ENCODE measurements at regions not wholly inside any gene's neighbourhood (a gene's known extent, or its start where the extent isn't known, plus 50 kb on each side); places are given as distances from the start of the nearest gene placed in this dataset.

DNA sequence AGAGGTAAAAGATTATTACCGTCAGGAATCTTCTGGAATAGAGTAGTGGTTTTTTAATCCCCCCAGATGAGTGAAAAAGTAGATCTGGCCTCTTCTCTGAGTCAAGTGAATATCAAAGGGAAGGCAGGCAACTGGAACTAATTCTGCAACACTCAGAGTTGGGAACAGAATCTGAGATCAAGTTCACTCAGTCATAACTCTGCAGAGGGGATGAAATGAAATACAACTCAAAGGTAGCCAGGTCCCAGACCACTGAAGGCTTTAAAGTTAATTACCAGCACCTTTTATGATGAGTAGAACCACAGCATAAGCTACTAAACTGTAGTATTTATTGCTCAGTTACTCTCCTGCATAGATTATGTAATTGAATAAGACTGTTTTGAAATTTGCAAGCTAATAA, 455.6 kb upstream of the AKR1E2 start:
- WGBS, result 65% methylated on average over 1 of the region's 1 CpG
- H3K9me3 ChIP-seq (ENCODE audit: control insufficient read depth in 4 of 4, low read length in 3 of 4), result peaks cover 0 to 4% (median 0%) of the 10 kb centered on the region in 4 donors
- DNase-seq (ENCODE audit: low spot score), result no peak

DNA sequence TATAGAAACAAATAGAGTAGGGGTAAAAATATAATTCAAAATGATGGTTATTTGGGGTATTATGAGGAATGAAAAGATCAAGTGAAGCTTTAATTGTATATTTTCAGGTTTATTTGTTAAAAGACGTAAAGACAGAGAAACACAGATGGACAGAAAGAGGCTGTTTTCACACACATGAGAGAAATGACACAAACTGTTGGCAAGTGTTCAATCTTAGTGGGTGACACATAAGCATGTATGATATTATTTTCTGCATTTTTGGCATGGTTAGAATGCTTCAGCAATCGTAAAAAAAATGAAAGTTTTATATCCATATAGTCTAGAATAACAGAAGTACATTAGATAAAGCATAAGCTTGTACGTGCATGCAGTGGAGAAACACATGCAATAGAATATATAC, 464.4 kb upstream of the AKR1E2 start:
- Histone ChIP-seq H3K4me1 (ENCODE audit: control insufficient read depth in 4 of 4, insufficient read depth in 4 of 4, low read length in 3 of 4) (no peaks in the 10 kb centered on the region), H3K4me3 (ENCODE audit: low read depth in 1 of 3, low read length in 3 of 3) (no peak overlapping the region), H3K9me3 (ENCODE audit: control insufficient read depth in 4 of 4, low read length in 3 of 4) (no peaks in the 10 kb centered on the region), H3K27me3 (ENCODE audit: control insufficient read depth in 4 of 4, insufficient read depth in 4 of 4, low read length in 3 of 4) (no peaks in the 10 kb centered on the region), H3K36me3 (ENCODE audit: control insufficient read depth in 4 of 4, insufficient read depth in 3 of 4, low read depth in 1 of 4, low read length in 3 of 4) (no peaks in the 10 kb centered on the region), H3K27ac (ENCODE audit: low read depth in 1 of 2, low read length in 2 of 2) (no peak overlapping the region), H3K9ac (ENCODE audit: low read depth in 1 of 2, low read length in 2 of 2) (no peak overlapping the region)
- 76% methylated on average over 3 of the region's 3 CpGs for WGBS
- no peak for DNase-seq (ENCODE audit: low spot score)
- no peak for TF ChIP-seq HNF4A (conservative IDR thresholded peaks at IDR 0.05)

More for the DNA sequence above, 455.6 kb upstream of the AKR1E2 start:
- Histone ChIP-seq H3K9ac (ENCODE audit: low read depth in 1 of 2, low read length in 2 of 2) (no peak overlapping the region), H3K4me1 (ENCODE audit: control insufficient read depth in 4 of 4, insufficient read depth in 4 of 4, low read length in 3 of 4) (no peaks in the 10 kb centered on the region), H3K4me3 (ENCODE audit: low read depth in 1 of 3, low read length in 3 of 3) (no peak overlapping the region), H3K27me3 (ENCODE audit: control insufficient read depth in 4 of 4, insufficient read depth in 4 of 4, low read length in 3 of 4) (no peaks in the 10 kb centered on the region), H3K36me3 (ENCODE audit: control insufficient read depth in 4 of 4, insufficient read depth in 3 of 4, low read depth in 1 of 4, low read length in 3 of 4) (no peaks in the 10 kb centered on the region), H3K27ac (ENCODE audit: low read depth in 1 of 2, low read length in 2 of 2) (no peak overlapping the region)
- TF ChIP-seq, protein P1, sequence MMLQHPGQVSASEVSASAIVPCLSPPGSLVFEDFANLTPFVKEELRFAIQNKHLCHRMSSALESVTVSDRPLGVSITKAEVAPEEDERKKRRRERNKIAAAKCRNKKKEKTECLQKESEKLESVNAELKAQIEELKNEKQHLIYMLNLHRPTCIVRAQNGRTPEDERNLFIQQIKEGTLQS (IDR thresholded peaks at IDR 0.05), result no peak
- TF ChIP-seq SP1 (IDR thresholded peaks at IDR 0.05) (no peak), RXRA (IDR thresholded peaks at IDR 0.05) (no peak), HNF4G (IDR thresholded peaks at IDR 0.05) (no peak), HNF4A (conservative IDR thresholded peaks at IDR 0.05) (no peak), RAD21 (IDR thresholded peaks at IDR 0.05) (no peak), JUND (IDR thresholded peaks at IDR 0.05) (no peak)
- TF ChIP-seq, protein P2, sequence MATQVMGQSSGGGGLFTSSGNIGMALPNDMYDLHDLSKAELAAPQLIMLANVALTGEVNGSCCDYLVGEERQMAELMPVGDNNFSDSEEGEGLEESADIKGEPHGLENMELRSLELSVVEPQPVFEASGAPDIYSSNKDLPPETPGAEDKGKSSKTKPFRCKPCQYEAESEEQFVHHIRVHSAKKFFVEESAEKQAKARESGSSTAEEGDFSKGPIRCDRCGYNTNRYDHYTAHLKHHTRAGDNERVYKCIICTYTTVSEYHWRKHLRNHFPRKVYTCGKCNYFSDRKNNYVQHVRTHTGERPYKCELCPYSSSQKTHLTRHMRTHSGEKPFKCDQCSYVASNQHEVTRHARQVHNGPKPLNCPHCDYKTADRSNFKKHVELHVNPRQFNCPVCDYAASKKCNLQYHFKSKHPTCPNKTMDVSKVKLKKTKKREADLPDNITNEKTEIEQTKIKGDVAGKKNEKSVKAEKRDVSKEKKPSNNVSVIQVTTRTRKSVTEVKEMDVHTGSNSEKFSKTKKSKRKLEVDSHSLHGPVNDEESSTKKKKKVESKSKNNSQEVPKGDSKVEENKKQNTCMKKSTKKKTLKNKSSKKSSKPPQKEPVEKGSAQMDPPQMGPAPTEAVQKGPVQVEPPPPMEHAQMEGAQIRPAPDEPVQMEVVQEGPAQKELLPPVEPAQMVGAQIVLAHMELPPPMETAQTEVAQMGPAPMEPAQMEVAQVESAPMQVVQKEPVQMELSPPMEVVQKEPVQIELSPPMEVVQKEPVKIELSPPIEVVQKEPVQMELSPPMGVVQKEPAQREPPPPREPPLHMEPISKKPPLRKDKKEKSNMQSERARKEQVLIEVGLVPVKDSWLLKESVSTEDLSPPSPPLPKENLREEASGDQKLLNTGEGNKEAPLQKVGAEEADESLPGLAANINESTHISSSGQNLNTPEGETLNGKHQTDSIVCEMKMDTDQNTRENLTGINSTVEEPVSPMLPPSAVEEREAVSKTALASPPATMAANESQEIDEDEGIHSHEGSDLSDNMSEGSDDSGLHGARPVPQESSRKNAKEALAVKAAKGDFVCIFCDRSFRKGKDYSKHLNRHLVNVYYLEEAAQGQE (IDR thresholded peaks at IDR 0.05), result no peak
- TF ChIP-seq, protein P3, sequence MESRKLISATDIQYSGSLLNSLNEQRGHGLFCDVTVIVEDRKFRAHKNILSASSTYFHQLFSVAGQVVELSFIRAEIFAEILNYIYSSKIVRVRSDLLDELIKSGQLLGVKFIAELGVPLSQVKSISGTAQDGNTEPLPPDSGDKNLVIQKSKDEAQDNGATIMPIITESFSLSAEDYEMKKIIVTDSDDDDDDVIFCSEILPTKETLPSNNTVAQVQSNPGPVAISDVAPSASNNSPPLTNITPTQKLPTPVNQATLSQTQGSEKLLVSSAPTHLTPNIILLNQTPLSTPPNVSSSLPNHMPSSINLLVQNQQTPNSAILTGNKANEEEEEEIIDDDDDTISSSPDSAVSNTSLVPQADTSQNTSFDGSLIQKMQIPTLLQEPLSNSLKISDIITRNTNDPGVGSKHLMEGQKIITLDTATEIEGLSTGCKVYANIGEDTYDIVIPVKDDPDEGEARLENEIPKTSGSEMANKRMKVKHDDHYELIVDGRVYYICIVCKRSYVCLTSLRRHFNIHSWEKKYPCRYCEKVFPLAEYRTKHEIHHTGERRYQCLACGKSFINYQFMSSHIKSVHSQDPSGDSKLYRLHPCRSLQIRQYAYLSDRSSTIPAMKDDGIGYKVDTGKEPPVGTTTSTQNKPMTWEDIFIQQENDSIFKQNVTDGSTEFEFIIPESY (IDR thresholded peaks at IDR 0.05), result no peak
- TF ChIP-seq, protein P4, sequence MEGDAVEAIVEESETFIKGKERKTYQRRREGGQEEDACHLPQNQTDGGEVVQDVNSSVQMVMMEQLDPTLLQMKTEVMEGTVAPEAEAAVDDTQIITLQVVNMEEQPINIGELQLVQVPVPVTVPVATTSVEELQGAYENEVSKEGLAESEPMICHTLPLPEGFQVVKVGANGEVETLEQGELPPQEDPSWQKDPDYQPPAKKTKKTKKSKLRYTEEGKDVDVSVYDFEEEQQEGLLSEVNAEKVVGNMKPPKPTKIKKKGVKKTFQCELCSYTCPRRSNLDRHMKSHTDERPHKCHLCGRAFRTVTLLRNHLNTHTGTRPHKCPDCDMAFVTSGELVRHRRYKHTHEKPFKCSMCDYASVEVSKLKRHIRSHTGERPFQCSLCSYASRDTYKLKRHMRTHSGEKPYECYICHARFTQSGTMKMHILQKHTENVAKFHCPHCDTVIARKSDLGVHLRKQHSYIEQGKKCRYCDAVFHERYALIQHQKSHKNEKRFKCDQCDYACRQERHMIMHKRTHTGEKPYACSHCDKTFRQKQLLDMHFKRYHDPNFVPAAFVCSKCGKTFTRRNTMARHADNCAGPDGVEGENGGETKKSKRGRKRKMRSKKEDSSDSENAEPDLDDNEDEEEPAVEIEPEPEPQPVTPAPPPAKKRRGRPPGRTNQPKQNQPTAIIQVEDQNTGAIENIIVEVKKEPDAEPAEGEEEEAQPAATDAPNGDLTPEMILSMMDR (IDR thresholded peaks at IDR 0.05; ENCODE audit: low read depth, low read length, missing input control), result no peak
- TF ChIP-seq, protein P5, sequence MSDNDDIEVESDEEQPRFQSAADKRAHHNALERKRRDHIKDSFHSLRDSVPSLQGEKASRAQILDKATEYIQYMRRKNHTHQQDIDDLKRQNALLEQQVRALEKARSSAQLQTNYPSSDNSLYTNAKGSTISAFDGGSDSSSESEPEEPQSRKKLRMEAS (IDR thresholded peaks at IDR 0.05), result no peak

Measured in liver (tissue), 8 donors.